Heart left ventricle (tissue), 13 donors: ENCODE measurements at regions not wholly inside any gene's neighbourhood (a gene's known extent, or its start where the extent isn't known, plus 50 kb on each side); places are given as distances from the start of the nearest gene placed in this dataset.

ENCODE experiments used
- CTCF ChIP-seq, 12 donors: fragments of 200-600 bp; sonication (generic) in 4 of 12; IDR thresholded peaks; one replicate each; pipeline versions ENCODE4 v1.5.0 to v1.8.0; 2018 to 2022; ENCODE audit warnings: antibody characterized with exemption in 12 of 12, mild to moderate bottlenecking in 5 of 12
- POLR2A ChIP-seq, 2 donors: fragments of 450-650 bp; IDR thresholded peaks; one replicate each; pipeline ENCODE4 v1.6.1; 2017; ENCODE audit warnings: antibody characterized with exemption in 2 of 2, mild to moderate bottlenecking in 2 of 2, moderate library complexity in 2 of 2
- donor health status: ischemic (EF 13 %, LVEDD 7.1; RV severe dilation, severe dysfunction).
- donor health status: DM: no; HTN: yes; CAD: no.
- donor health status: DM: no; HTN: no; CAD: no.
- donor health status: ischemic (EF 25% LVEDD 6.9; RV normal size, moderate dysfunction).
- donor health status: ischemic (EF 25% LVEDD 5.7; RV mildly dilated, moderate dysfunction).
- donor health status: ischemic (EF 35%, LVEDD 5.7; RV mildly dilated, moderate dysfunction).
- donor health status: nonischemic (EF 11% LVEDD 7.7; RV severe dilation, severe dysfunction).
- donor health status: DM: yes; HTN: yes; CAD: no.
- donor health status: PGD.
- donor health status: ischemic (EF 29% LVEDD 5.4; RV normal size, mild dysfunction).
- donor health status: nonischemic (EF 23%, LVEDD 6.1; RV moderate dilation, normal function).

DNA sequence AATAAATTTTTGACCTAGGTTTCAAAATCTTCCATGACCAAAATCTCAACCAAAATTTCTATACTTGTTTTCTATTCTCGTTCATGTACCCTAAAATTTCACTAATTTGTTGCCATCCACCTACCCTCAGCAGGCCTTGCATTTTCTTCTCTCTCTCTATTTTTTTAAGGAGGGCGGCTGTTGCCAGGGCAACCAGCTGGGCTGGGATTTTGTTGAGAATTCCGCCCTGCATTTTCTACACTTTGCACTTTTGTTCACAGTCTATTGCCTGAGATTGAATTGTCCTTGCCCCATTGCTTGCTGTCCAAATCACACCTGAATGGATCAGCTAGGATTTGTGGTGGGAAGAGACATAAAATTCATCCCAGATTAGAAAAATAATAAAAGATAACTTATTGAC is 657.5 kb upstream of the NRP1 start:
- TF ChIP-seq POLR2A (IDR thresholded peaks at IDR 0.05) (no peak), CTCF (IDR thresholded peaks at IDR 0.05) (no peak)
